Omental fat pad (tissue), 3 donors: ENCODE measurements at regions not wholly inside any gene's neighbourhood (a gene's known extent, or its start where the extent isn't known, plus 50 kb on each side); places are given as distances from the start of the nearest gene placed in this dataset.

Source experiments
- ATAC-seq: fragments of 150-250 bp; one replicate; pipeline ENCODE4 v1.9.1; 2016; ENCODE audit warnings: mild to moderate bottlenecking, moderate library complexity; ENCODE audit not compliant: low FRiP score
- DNase-seq: peaks from one replicate; pipeline ENCODE4 v3.0.0-alpha.2; 2019; ENCODE audit warnings: low spot score
- CTCF ChIP-seq, 3 donors: fragments of 450-650 bp; IDR thresholded peaks; one replicate each; pipeline ENCODE4 v1.5.1; 2016 to 2017; ENCODE audit warnings: antibody characterized with exemption in 3 of 3, mild to moderate bottlenecking in 3 of 3, moderate library complexity in 2 of 3

- DNase-seq: no peak
- no peak for ATAC-seq
- no peak for TF ChIP-seq CTCF (IDR thresholded peaks at IDR 0.05)
Observed at GRCh38 chr9:99464568-99464967, 242.5 kb downstream of the SEC61B start.

- DNase-seq (no peak), ATAC-seq (peak; percentile 6)
- TF ChIP-seq CTCF (IDR thresholded peaks at IDR 0.05): no peak
Observed at GRCh38 chr9:99465231-99465907, 243.3 kb downstream of the SEC61B start.

- ATAC-seq (no peak), DNase-seq (no peak)
- TF ChIP-seq CTCF (IDR thresholded peaks at IDR 0.05): no peak
Observed at GRCh38 chr9:99466104-99466503, 244.0 kb downstream of the SEC61B start.

GRCh38 chr9:99466781-99467180 lies 244.7 kb downstream of the SEC61B start:
- TF ChIP-seq CTCF (IDR thresholded peaks at IDR 0.05): no peak
- ATAC-seq (no peak), DNase-seq (no peak)

GRCh38 chr9:99471033-99471432 lies 249.0 kb downstream of the SEC61B start:
- DNase-seq (no peak), ATAC-seq (no peak)
- no peak for TF ChIP-seq CTCF (IDR thresholded peaks at IDR 0.05)

- DNase-seq (no peak), ATAC-seq (no peak)
- TF ChIP-seq CTCF (IDR thresholded peaks at IDR 0.05): no peak
Observed at GRCh38 chr9:99472240-99472915, 250.3 kb downstream of the SEC61B start.

GRCh38 chr9:99472916-99473245 lies 250.8 kb downstream of the SEC61B start:
- TF ChIP-seq CTCF (IDR thresholded peaks at IDR 0.05): no peak
- ATAC-seq (no peak), DNase-seq (no peak)
